ENCODE measurements at regions not wholly inside any gene's neighbourhood (a gene's known extent, or its start where the extent isn't known, plus 50 kb on each side); places are given as distances from the start of the nearest gene placed in this dataset.

DNA sequence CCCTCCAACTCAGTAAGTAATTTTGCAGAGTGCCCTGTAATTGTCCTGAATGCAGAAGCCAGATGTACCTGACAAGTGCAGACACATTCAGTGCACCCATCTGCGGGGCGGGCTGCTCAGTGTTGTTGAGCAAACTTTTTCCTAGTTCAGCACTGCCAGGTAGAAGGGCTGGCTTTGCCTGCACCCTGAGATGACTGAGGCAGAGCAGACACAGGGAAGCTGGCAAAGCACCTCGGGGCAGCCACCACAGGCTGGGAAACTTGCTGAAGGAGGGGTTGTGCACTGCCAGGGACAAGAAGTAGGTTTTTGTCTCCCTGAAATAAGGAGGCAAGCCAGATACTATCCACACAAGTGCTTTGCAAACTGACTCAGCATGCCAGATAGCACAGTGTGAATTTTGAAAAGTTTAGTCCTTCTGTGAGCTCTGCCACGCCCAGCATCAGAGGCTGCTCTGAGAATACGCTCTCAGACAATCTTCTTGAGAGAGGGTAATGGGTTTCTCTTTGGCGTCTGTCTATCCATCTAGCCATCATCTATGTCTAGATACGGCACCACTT lies 62.3 kb downstream of the SOWAHC start:
- TF ChIP-seq, protein P1, sequence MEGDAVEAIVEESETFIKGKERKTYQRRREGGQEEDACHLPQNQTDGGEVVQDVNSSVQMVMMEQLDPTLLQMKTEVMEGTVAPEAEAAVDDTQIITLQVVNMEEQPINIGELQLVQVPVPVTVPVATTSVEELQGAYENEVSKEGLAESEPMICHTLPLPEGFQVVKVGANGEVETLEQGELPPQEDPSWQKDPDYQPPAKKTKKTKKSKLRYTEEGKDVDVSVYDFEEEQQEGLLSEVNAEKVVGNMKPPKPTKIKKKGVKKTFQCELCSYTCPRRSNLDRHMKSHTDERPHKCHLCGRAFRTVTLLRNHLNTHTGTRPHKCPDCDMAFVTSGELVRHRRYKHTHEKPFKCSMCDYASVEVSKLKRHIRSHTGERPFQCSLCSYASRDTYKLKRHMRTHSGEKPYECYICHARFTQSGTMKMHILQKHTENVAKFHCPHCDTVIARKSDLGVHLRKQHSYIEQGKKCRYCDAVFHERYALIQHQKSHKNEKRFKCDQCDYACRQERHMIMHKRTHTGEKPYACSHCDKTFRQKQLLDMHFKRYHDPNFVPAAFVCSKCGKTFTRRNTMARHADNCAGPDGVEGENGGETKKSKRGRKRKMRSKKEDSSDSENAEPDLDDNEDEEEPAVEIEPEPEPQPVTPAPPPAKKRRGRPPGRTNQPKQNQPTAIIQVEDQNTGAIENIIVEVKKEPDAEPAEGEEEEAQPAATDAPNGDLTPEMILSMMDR (IDR thresholded peaks at IDR 0.05; ENCODE audit: low read length) = no peak
- no peak for TF ChIP-seq EZH2 (optimal IDR thresholded peaks at IDR 0.05; ENCODE audit: low read depth, low read length)
